Osteoblast (primary cell): ENCODE measurements at regions not wholly inside any gene's neighbourhood (a gene's known extent, or its start where the extent isn't known, plus 50 kb on each side); places are given as distances from the start of the nearest gene placed in this dataset.

Experiments
- DNase-seq: peaks from one replicate; pipeline ENCODE4 v3.0.0; 2011; ENCODE audit warnings: low spot score, mixed read lengths; ENCODE audit not compliant: insufficient read length; ENCODE audit errors: missing footprints
- H2AFZ ChIP-seq: 2 replicates; pipeline ENCODE4 v1.6.0; 2011; ENCODE audit warnings: mild to moderate bottlenecking, low read length
- H3K27ac ChIP-seq: 2 replicates; pipeline ENCODE4 v1.5.1; 2011; ENCODE audit warnings: mild to moderate bottlenecking, low read depth, low read length, moderate library complexity
- H3K27me3 ChIP-seq: 2 replicates; pipeline ENCODE4 v1.6.0; 2012; ENCODE audit warnings: mild to moderate bottlenecking, control low read depth, inconsistent platforms, low read length, moderate library complexity; ENCODE audit not compliant: insufficient read depth
- H3K36me3 ChIP-seq: 2 replicates; pipeline ENCODE4 v1.5.1; 2011; ENCODE audit warnings: mild to moderate bottlenecking, low read length, control low read depth, moderate library complexity; ENCODE audit not compliant: insufficient read depth
- H3K4me1 ChIP-seq: 2 replicates; pipeline ENCODE4 v1.5.1; 2011; ENCODE audit warnings: mild to moderate bottlenecking, low read length, control low read depth, moderate library complexity; ENCODE audit not compliant: insufficient read depth
- H3K4me2 ChIP-seq: 2 replicates; pipeline ENCODE4 v1.6.0; 2011; ENCODE audit warnings: mild to moderate bottlenecking, low read length; ENCODE audit not compliant: insufficient read depth
- H3K4me3 ChIP-seq: fragments of 200-600 bp; sonication (generic); 3 replicates; pipeline ENCODE4 v1.5.1; 2012; ENCODE audit warnings: mild to moderate bottlenecking, low read length, inconsistent platforms; ENCODE audit not compliant: insufficient read depth
- H3K79me2 ChIP-seq: 2 replicates; pipeline ENCODE4 v1.6.0; 2012; ENCODE audit warnings: mild to moderate bottlenecking, low read length, control low read depth, inconsistent platforms; ENCODE audit not compliant: insufficient read depth
- H3K9me3 ChIP-seq: 2 replicates; pipeline ENCODE4 v1.5.1; 2011; ENCODE audit warnings: low read depth, low read length, control low read depth
- H4K20me1 ChIP-seq: 2 replicates; pipeline ENCODE4 v1.6.0; 2012; ENCODE audit warnings: mild to moderate bottlenecking, low read length, control low read depth; ENCODE audit not compliant: insufficient read depth
- CTCF ChIP-seq: IDR thresholded peaks from 2 replicates; pipeline ENCODE4 v1.5.1; 2011; ENCODE audit warnings: mild to moderate bottlenecking, low read depth, low read length, moderate library complexity; ENCODE audit errors: extremely low read depth

- TF ChIP-seq CTCF = no peak
- no peak overlapping the region for H3K4me3 ChIP-seq
- H3K36me3 ChIP-seq = no peaks in the 10 kb centered on the region
- no peaks in the 10 kb centered on the region for H3K9me3 ChIP-seq
- H3K4me1 ChIP-seq = no peaks in the 10 kb centered on the region
- DNase-seq = no peak
- no peaks in the 10 kb centered on the region for H4K20me1 ChIP-seq
- H3K4me2 ChIP-seq = no peak overlapping the region
- H2AFZ ChIP-seq = no peak overlapping the region
- no peak overlapping the region for H3K27ac ChIP-seq
- H3K27me3 ChIP-seq = no peaks in the 10 kb centered on the region
- no peaks in the 10 kb centered on the region for H3K79me2 ChIP-seq
Observed at GRCh38 chr3:111335512-111336303, 206.3 kb upstream of the CD96 start.

GRCh38 chr3:111336511-111336910, 205.5 kb upstream of the CD96 start:
- no peaks in the 10 kb centered on the region for H3K79me2 ChIP-seq
- no peak for DNase-seq
- H3K4me3 ChIP-seq = no peak overlapping the region
- no peak overlapping the region for H3K4me2 ChIP-seq
- no peak overlapping the region for H3K27ac ChIP-seq
- no peaks in the 10 kb centered on the region for H3K36me3 ChIP-seq
- no peak overlapping the region for H2AFZ ChIP-seq
- H3K27me3 ChIP-seq = no peaks in the 10 kb centered on the region
- H3K4me1 ChIP-seq = no peaks in the 10 kb centered on the region
- TF ChIP-seq CTCF = no peak
- no peaks in the 10 kb centered on the region for H4K20me1 ChIP-seq
- no peaks in the 10 kb centered on the region for H3K9me3 ChIP-seq

- no peaks in the 10 kb centered on the region for H4K20me1 ChIP-seq
- H3K27ac ChIP-seq = no peak overlapping the region
- H3K27me3 ChIP-seq = no peaks in the 10 kb centered on the region
- H3K79me2 ChIP-seq = no peaks in the 10 kb centered on the region
- H3K9me3 ChIP-seq = no peaks in the 10 kb centered on the region
- H3K4me1 ChIP-seq = no peaks in the 10 kb centered on the region
- no peaks in the 10 kb centered on the region for H3K36me3 ChIP-seq
- peak overlapping the region; percentile 2 for H3K4me2 ChIP-seq
- DNase-seq = peak; percentile 77
- no peak overlapping the region for H2AFZ ChIP-seq
- TF ChIP-seq CTCF = peak; percentile 87
- no peak overlapping the region for H3K4me3 ChIP-seq
Observed at GRCh38 chr3:111338059-111338698, 203.8 kb upstream of the CD96 start.

- no peak for DNase-seq
- TF ChIP-seq CTCF = no peak
- H3K36me3 ChIP-seq = no peaks in the 10 kb centered on the region
- H3K27ac ChIP-seq = no peak overlapping the region
- no peak overlapping the region for H3K4me3 ChIP-seq
- H2AFZ ChIP-seq = no peak overlapping the region
- no peaks in the 10 kb centered on the region for H3K27me3 ChIP-seq
- H3K4me1 ChIP-seq = no peaks in the 10 kb centered on the region
- H4K20me1 ChIP-seq = no peaks in the 10 kb centered on the region
- H3K79me2 ChIP-seq = no peaks in the 10 kb centered on the region
- H3K9me3 ChIP-seq = no peaks in the 10 kb centered on the region
- no peak overlapping the region for H3K4me2 ChIP-seq
Observed at GRCh38 chr3:111339017-111339416, 203.0 kb upstream of the CD96 start.
